GM21737 (cell line): ENCODE measurements at regions not wholly inside any gene's neighbourhood (a gene's known extent, or its start where the extent isn't known, plus 50 kb on each side); places are given as distances from the start of the nearest gene placed in this dataset.

Source experiments
- ATAC-seq: cut with Tn5 transposase; IDR thresholded peaks from one replicate; pipeline ENCODE4 v1.9.1; 2021; ENCODE audit warnings: mild to moderate bottlenecking, moderate library complexity; ENCODE audit not compliant: unreplicated experiment

- ATAC-seq, result no peak
Observed at GRCh38 chr20:42020316-42020715, 402.1 kb upstream of the CHD6 start.

DNA sequence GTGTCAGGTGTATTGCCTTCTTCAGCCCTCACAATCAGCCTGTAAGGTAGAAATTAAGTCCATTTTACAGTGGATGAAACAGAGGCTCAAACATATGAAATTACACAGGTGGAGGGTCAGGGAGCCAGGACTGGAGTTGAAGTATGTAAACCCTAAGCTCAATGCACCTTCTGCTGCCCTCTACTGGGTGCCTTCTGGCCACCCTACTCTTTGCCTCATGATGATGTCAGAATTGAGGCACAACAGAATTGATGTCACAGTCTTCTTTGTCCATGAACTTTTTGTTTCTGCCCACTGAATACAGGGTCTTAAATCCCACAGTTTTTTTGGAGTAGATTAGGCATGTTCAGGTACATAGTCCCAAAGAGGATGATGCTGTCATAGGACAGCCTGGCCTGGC lies 400.8 kb upstream of the CHD6 start:
- no peak for ATAC-seq

GRCh38 chr20:42010090-42010489 lies 391.9 kb upstream of the CHD6 start:
- ATAC-seq, result no peak

DNA sequence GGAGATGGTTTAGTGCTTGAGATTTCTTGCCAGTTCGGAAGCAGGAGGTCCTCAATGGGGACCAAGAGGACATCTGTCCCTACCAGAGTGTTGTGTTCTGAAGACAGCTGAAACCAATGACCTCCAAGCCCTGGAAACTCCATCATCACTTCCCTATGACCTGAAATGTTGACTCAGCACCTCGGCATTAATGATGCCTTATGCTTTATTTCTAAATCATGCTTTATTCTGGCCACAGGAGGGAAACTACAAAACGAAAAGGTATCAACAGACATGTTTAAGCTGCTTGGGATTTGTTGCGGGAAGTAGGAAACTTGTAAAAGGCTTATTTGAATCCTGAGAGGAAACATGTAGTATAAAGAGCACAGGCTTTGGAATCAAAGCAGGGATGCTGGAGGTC lies 389.1 kb upstream of the CHD6 start:
- no peak for ATAC-seq

- no peak for ATAC-seq
Observed at GRCh38 chr20:42005211-42005610, 387.0 kb upstream of the CHD6 start.

GRCh38 chr20:42003380-42003779 lies 385.2 kb upstream of the CHD6 start:
- ATAC-seq, result no peak

- ATAC-seq, result no peak
Observed at GRCh38 chr20:41998539-41999341, 380.6 kb upstream of the CHD6 start.

- no peak for ATAC-seq
Observed at GRCh38 chr20:41996951-41997350, 378.8 kb upstream of the CHD6 start.

DNA sequence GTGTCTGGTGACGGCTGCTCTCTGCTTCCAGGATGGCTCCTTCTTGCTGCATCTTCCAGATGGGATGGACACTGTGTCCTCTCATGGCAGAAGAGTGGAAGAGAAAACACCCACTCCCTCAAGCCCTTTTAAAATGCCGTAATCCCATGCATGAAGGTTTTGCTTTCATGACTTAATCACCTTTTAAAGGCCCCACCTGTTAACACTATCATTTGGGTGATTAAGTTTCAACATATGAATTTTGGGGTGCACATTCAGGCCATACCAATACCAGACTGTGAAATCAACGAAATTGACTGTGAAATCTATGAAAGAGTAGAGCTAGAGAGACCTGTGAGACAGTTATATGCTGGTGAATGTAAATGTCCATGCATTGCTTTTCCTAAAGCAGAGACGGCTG lies 374.3 kb upstream of the CHD6 start:
- ATAC-seq, result no peak

- ATAC-seq, result no peak
Observed at GRCh38 chr20:41991412-41991811, 373.2 kb upstream of the CHD6 start.

DNA sequence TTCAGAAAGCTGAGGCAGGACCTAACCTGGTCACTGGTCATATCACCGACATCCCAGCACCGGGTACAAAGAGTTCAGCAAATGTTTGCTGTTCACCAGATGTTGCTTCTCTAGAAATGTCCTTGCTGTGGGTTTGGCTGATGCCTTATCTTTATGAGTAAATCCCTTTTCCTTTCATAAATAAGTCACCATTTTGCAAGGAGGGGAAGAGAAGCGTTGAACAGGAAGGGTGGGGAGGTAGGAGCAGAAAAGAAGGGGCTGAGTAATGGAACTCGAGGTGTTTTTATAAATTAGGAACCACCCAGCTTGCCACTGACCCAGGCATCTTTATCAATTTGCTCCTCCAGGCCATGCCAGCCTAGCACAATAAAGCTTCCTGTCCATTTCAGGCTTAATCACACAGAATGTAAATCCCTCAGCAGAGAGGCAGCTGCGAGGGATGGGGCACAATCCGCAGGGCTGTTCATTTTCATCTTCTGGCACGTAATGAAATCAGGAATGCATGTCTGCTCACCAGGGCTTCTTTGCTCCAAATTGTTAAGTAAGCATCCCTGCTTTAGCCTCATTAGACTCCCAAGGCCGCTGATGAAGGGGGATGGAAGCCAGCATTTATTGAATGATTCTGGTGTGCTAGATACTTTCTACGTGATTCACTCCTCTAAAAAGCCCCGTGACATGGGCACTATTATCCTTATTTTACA lies 371.9 kb upstream of the CHD6 start:
- ATAC-seq, result no peak

DNA sequence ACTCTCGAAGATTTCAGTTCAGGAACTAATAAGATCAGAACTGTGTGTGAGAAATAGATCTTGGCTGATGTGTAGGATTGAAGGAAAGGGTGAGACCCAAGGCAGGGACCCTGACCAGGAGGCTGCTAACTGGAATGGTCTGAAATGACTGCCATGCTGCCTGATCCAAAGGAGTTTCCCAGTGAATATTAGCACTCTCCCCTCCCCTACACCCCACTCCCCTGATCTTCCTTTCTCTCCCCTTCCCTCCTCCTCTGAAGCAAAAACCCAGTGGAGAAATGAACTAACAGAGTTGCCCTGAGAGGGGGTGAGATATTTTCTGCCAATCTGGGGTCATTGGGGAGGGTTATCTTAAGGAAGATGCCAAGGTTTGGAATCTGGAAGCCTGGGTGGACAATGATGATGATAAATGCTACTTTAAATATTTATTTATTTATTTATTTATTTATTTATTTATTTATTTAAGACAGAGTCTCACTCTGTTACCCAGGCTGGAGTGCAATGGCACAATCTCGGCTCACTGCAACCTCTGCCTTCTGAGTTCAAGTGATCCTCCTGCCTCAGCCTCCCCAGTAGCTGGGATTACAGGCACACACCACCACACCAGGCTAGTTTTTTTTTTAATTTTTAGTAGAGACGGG lies 371.0 kb upstream of the CHD6 start:
- ATAC-seq, result no peak

GRCh38 chr20:41984031-41984430 lies 365.9 kb upstream of the CHD6 start:
- ATAC-seq, result no peak

DNA sequence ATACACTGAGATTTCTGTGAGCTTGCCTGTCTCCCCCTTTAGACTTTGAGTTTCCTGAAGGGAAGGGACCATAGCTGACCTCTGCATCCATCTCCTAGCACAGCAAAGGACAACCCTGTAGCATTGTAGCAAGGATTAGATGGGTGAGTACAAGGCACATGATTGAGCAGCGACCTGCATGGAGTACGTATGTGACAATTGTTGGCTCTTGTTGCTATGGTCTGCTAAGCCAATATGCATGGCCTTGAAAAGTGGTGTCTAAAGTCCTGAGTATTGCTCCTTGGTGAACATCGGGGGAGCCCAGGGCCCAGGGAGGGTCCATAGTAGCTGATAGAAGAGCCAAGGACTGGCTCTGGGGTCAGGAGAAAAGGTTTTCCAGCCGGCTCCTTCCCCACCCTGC lies 365.0 kb upstream of the CHD6 start:
- ATAC-seq, result no peak

- ATAC-seq, result no peak
Observed at GRCh38 chr20:41981746-41982145, 363.6 kb upstream of the CHD6 start.

GRCh38 chr20:41978875-41979274 lies 360.7 kb upstream of the CHD6 start:
- no peak for ATAC-seq

DNA sequence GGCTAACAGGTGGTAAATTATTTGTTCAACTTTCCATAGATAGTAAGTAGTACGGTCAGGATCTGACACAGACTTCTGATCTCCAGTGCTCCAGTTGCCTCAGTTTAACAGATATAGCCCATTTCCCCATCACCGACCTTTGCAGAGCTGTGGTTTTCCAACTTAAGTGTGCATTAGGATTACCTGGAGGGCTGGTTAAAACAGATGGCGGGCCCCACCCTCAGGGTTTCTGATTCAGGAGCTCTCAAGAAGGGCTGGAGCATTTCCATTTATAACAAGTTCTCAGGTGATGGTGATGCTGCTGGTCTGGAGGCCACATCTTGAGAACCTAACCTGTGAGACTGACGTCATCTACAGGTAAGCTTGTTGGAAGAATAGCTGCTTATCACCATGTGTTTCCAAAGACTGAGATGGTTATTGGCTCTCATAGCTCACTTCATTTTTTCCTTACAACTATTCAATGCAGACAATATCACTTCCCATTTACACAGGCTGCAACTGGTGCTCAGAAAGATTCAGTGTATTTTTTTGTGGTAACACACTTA lies 360.1 kb upstream of the CHD6 start:
- no peak for ATAC-seq

GRCh38 chr20:41969656-41970055 lies 351.5 kb upstream of the CHD6 start:
- ATAC-seq, result no peak

DNA sequence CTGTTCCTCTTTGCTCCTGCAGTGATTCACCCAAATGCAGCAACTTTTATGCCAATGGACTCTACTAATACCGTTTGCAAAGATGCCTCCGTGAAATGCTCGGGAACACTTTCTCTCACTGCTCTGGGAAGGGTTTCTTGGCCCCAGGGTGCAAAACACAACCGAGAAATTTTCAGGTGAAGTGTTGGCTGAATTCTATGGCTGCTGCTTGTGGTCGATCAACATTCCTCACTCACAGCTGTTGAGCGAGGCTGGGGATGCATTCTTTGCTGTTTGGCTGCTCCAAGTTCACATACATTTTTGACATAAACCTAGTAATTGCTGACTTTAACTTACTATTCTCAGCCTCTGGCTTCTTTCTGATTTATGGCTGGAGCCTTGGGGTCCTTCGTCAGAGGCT lies 342.0 kb upstream of the CHD6 start:
- ATAC-seq, result no peak

- no peak for ATAC-seq
Observed at GRCh38 chr20:41958391-41958790, 340.2 kb upstream of the CHD6 start.

DNA sequence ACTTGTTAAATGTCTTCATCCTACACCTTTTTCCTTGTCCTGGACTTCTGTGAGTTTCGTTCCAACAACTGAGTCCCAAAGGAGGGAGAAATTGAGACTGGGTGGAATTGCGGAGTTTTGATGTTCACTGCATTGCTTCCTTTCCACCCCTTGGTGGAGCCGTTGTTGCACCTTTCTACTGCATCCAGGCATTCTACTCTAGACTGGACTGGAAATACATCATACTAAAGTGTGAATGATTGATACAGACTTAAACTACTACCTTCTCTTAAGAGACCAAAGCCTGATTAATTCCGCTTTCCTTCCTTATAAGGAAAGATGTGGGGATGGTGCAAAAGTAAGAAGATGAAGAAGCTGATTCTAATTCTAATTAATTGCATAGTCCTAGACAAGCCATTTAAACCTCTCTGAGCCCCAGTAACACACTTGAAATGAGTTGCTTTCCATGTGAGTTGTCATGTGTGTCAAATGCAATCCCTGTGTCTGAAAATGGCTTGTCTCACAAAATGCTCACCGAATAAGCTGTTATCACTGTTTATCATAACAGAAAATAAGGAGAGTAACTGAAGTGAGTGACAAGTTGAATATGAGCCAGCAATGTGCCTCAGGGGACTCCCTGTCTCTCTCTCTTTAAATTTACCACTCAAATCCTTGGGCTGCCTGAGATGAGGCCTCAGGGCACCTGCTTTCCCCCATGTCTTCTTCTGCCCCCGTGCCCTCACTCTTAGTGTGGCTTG lies 338.3 kb upstream of the CHD6 start:
- ATAC-seq, result no peak
